22Rv1 (cell line): ENCODE measurements at regions not wholly inside any gene's neighbourhood (a gene's known extent, or its start where the extent isn't known, plus 50 kb on each side); places are given as distances from the start of the nearest gene placed in this dataset.

ENCODE experiments used
- H3K27ac ChIP-seq: fragments of 450-650 bp; 2 replicates; pipeline ENCODE4 v1.5.1; 2017
- ZFX ChIP-seq: fragments of 450-650 bp; IDR thresholded peaks from 2 replicates; pipeline ENCODE4 v1.6.1; 2017; ENCODE audit warnings: antibody characterized with exemption, borderline replicate concordance
- TF ChIP-seq, protein P1 (sequence below): fragments of 450-650 bp; IDR thresholded peaks from 2 replicates; pipeline ENCODE4 v1.5.1; 2017; ENCODE audit warnings: mild to moderate bottlenecking

- TF ChIP-seq ZFX, result no peak
- TF ChIP-seq, protein P1, sequence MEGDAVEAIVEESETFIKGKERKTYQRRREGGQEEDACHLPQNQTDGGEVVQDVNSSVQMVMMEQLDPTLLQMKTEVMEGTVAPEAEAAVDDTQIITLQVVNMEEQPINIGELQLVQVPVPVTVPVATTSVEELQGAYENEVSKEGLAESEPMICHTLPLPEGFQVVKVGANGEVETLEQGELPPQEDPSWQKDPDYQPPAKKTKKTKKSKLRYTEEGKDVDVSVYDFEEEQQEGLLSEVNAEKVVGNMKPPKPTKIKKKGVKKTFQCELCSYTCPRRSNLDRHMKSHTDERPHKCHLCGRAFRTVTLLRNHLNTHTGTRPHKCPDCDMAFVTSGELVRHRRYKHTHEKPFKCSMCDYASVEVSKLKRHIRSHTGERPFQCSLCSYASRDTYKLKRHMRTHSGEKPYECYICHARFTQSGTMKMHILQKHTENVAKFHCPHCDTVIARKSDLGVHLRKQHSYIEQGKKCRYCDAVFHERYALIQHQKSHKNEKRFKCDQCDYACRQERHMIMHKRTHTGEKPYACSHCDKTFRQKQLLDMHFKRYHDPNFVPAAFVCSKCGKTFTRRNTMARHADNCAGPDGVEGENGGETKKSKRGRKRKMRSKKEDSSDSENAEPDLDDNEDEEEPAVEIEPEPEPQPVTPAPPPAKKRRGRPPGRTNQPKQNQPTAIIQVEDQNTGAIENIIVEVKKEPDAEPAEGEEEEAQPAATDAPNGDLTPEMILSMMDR, result no peak
- no peak overlapping the region for H3K27ac ChIP-seq
These were observed 386.9 kb downstream of the NUP35 start for GRCh38 chr2:183511154-183511553.

- H3K27ac ChIP-seq, result no peak overlapping the region
- TF ChIP-seq, protein P1, result no peak
- TF ChIP-seq ZFX, result no peak
These were observed 395.3 kb downstream of the NUP35 start for GRCh38 chr2:183519371-183520056.

- H3K27ac ChIP-seq, result no peak overlapping the region
- TF ChIP-seq, protein P1, result no peak
- TF ChIP-seq ZFX, result no peak
These were observed 397.7 kb downstream of the NUP35 start for GRCh38 chr2:183521911-183522310.

DNA sequence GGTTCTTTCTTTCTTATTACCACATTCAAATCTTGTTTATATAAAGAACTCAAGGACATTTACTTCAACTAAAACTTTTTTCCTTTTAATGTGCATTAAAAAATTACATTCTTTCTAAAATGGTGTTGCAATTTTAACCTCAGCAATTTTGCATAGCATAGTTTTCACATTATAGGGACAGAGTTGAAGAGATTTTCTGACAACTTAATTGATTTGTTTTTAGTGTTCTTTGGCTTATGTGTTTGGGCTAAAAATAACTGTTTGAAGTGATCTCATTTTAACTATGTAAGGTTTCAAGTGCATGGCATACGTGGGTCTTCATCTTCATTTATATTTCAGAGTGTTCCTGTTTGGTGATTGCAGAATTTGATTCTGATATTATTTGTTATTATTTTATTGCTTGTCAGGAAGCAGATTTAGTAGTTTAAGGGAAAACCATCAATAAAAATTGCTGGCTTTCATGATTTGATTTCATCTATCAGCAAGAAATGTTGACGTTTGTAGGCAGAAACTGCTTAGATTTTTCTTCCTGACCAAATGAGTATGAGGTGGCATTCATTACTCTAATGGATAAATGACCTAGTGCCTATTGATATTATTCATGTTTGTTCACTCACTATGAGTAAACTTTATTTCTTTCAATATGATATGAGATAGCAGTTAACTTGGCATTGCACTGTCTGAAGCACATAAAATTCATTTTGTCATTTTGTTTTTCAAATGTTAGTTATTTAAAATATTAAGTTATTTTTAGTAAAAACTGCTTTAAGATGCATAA, 398.4 kb downstream of the NUP35 start:
- TF ChIP-seq, protein P1, result no peak
- TF ChIP-seq ZFX, result no peak
- no peak overlapping the region for H3K27ac ChIP-seq

- no peak for TF ChIP-seq ZFX
- TF ChIP-seq, protein P1, result no peak
- H3K27ac ChIP-seq, result no peak overlapping the region
These were observed 406.2 kb downstream of the NUP35 start for GRCh38 chr2:183530333-183530901.

DNA sequence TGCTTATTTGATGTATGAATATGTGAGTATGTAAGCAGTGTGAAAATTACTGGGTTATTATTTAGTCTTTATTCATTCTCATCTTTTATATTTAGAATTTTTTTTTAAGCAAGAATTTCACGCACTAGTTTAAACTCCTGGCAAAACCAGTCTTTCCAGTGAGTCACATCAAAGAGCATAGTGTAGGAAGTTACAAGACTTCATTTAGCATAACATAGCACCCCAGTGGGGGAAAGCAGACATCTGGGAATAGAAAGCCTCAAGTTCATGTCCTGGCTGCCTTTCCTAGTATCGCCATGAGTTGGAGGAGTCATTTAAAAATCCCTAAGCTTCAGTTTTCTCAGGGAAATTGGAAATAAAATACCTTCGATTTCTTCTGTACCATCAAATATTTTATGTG, 408.3 kb downstream of the NUP35 start:
- no peak overlapping the region for H3K27ac ChIP-seq

More for the DNA sequence above, 408.3 kb downstream of the NUP35 start:
- TF ChIP-seq, protein P1, result no peak
- no peak for TF ChIP-seq ZFX
